ENCODE measurements at regions not wholly inside any gene's neighbourhood (a gene's known extent, or its start where the extent isn't known, plus 50 kb on each side); places are given as distances from the start of the nearest gene placed in this dataset.

GRCh38 chr2:237256887-237257286 is 157.1 kb downstream of the COL6A3 start:
- H3K4me3 ChIP-seq (ENCODE audit: low read depth, low read length), result no peak overlapping the region
- TF ChIP-seq, protein P1, sequence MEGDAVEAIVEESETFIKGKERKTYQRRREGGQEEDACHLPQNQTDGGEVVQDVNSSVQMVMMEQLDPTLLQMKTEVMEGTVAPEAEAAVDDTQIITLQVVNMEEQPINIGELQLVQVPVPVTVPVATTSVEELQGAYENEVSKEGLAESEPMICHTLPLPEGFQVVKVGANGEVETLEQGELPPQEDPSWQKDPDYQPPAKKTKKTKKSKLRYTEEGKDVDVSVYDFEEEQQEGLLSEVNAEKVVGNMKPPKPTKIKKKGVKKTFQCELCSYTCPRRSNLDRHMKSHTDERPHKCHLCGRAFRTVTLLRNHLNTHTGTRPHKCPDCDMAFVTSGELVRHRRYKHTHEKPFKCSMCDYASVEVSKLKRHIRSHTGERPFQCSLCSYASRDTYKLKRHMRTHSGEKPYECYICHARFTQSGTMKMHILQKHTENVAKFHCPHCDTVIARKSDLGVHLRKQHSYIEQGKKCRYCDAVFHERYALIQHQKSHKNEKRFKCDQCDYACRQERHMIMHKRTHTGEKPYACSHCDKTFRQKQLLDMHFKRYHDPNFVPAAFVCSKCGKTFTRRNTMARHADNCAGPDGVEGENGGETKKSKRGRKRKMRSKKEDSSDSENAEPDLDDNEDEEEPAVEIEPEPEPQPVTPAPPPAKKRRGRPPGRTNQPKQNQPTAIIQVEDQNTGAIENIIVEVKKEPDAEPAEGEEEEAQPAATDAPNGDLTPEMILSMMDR (IDR thresholded peaks at IDR 0.05; ENCODE audit: control insufficient read depth, extremely low read depth, insufficient read depth), result no peak
- DNase-seq (ENCODE audit: low read depth), result no peak

- TF ChIP-seq, protein P1 (IDR thresholded peaks at IDR 0.05; ENCODE audit: control insufficient read depth, extremely low read depth, insufficient read depth), result no peak
- no peak overlapping the region for H3K4me3 ChIP-seq (ENCODE audit: low read depth, low read length)
- no peak for DNase-seq (ENCODE audit: low read depth)
Measured at GRCh38 chr2:237257471-237257951, 156.5 kb downstream of the COL6A3 start.

DNA sequence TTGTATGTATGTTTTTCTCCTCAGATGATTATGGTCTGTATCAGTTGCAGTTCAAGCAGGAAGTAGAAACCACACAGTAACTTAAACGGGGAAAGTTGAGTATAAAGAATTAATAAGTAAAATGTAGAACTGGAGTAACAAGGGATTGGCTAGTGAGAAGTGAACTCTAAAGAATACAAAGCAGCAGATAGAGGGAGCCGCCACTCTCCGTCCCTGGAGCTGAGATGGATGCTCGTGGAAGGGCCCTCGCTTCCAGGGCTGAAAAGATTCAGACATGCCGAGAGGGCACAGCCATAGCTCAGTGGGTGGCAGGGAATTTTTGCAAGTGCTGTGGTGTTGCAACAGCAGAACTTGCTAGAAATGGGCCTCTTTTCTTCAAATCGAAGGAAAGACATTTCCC is 155.8 kb downstream of the COL6A3 start:
- TF ChIP-seq, protein P1 (IDR thresholded peaks at IDR 0.05; ENCODE audit: control insufficient read depth, extremely low read depth, insufficient read depth), result no peak
- no peak overlapping the region for H3K4me3 ChIP-seq (ENCODE audit: low read depth, low read length)
- no peak for DNase-seq (ENCODE audit: low read depth)

GRCh38 chr2:237258615-237259014 is 155.3 kb downstream of the COL6A3 start:
- TF ChIP-seq, protein P1 (IDR thresholded peaks at IDR 0.05; ENCODE audit: control insufficient read depth, extremely low read depth, insufficient read depth), result no peak
- H3K4me3 ChIP-seq (ENCODE audit: low read depth, low read length), result no peak overlapping the region
- DNase-seq (ENCODE audit: low read depth), result no peak

DNA sequence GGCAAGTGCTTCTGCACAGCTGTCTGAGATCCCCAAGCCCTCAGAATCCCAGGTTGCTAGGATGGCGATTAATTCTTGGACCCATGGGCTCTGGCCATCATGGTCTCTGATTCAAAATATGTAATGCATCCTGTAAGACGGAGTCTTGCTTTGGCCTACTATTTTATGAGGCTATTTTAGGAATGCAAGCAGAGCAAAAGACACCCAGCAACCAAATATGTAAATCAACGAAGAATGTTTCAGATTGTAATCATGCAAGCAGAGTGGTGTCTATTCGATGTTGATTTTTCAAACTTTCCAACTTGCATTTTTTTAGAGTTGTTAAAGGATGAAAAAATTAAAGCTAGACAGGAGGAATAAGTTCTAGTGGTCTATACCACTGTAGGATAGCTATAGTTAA is 154.8 kb downstream of the COL6A3 start:
- TF ChIP-seq, protein P1 (IDR thresholded peaks at IDR 0.05; ENCODE audit: control insufficient read depth, extremely low read depth, insufficient read depth), result no peak
- no peak overlapping the region for H3K4me3 ChIP-seq (ENCODE audit: low read depth, low read length)
- DNase-seq (ENCODE audit: low read depth), result no peak

DNA sequence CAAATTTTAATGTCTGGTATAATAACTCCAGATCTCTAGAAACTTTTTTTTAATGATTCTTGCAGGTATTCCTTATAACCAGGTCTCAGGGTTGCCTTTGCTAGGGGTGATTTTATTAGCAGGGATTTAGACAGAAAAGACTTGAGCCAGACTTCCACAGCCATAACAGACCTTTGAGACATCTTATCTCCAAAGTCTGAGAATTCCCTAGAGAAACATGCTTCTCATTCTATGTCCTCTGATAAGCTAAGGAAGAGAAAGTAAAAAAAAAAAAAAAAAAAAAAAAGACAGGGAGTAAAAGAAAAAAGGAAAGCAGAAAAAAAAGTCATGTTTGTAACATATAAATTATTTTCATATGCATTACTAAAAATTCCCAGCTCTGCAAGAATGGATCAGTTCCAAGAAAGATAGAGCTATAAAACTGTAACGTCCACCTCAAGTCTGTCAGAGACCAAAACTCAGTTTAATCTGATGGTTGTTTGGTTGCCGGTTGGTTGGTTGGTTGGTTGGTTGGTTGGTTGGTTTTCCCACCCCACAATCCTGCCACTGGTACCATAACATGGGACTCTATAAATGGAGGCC is 153.8 kb downstream of the COL6A3 start:
- H3K4me3 ChIP-seq (ENCODE audit: low read depth, low read length), result no peak overlapping the region
- TF ChIP-seq, protein P1 (IDR thresholded peaks at IDR 0.05; ENCODE audit: control insufficient read depth, extremely low read depth, insufficient read depth), result no peak

DNA sequence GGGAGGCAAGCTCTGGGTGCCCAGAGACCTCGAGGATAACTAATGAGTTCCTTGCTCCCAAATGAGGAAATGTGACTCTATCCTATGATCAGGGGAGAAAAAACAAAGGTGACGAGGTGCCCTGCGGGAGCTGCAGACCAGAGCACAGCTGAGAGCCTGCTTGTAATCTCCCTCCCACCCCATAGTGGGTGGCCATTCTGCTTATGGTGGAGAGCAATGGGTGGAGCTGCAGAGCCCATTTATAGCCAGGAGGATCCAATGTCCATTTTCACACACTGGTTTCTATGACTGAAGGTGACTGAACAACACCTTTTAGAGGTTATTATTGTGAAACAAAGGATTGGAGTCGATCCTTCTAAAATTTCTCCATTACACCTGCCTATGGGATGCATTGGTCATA is 153.3 kb downstream of the COL6A3 start:
- TF ChIP-seq, protein P1 (IDR thresholded peaks at IDR 0.05; ENCODE audit: control insufficient read depth, extremely low read depth, insufficient read depth), result no peak
- no peak overlapping the region for H3K4me3 ChIP-seq (ENCODE audit: low read depth, low read length)
- no peak for DNase-seq (ENCODE audit: low read depth)

More for the DNA sequence above, 153.8 kb downstream of the COL6A3 start:
- DNase-seq (ENCODE audit: low read depth), result no peak
